HCT116 (cell line): ENCODE measurements at regions not wholly inside any gene's neighbourhood (a gene's known extent, or its start where the extent isn't known, plus 50 kb on each side); places are given as distances from the start of the nearest gene placed in this dataset.

ENCODE experiments used
- ATAC-seq: fragments of 200-7000 bp; cut with Tn5 transposase; 2 replicates; pipeline ENCODE4 v1.9.1; 2020; ENCODE audit warnings: mild to moderate bottlenecking, moderate library complexity
- BruUV-seq: library from RNA; stranded (reverse); fragments of 400-500 nt; replicated peaks from 2 replicates; lab custom pipeline; 2021; lab: Mats Ljungman, UMichigan
- CTCF ChIA-PET: fragments of 300-600 bp; sonication (Branson Sonifier 250); formaldehyde crosslinking; loops from one replicate; lab custom pipeline; 2021; ENCODE audit warnings: antibody characterized with exemption; lab: Charles Lee
- POLR2A ChIA-PET: fragments of 300-600, 350-600 bp; sonication (Branson Sonifier 250); formaldehyde crosslinking; loops from one replicate; lab custom pipeline; 2021; ENCODE audit warnings: antibody characterized with exemption; lab: Charles Lee
- RAD21 ChIA-PET, 2 experiments: fragments of 300-600 bp; sonication (Branson Sonifier 250); formaldehyde crosslinking; loops; one replicate each; lab custom pipeline; 2023; ENCODE audit warnings: low total read pairs in 2 of 2; ENCODE audit not compliant: uncharacterized antibody in 2 of 2, unreplicated experiment in 2 of 2, low non-redundant PET in 1 of 2; lab: Charles Lee
- DNase-seq: peaks from one replicate; pipeline ENCODE4 v3.0.0-alpha.2; 2010; ENCODE audit warnings: low read depth, low spot score
- H2AFZ ChIP-seq: fragments of 200-600 bp; shearing (Covaris generic), sonication (generic); 2 replicates; pipeline ENCODE4 v1.6.1; 2017; ENCODE audit warnings: low read depth, mixed run types, mixed read lengths, antibody characterized with exemption, low read length; ENCODE audit not compliant: poor library complexity, severe bottlenecking
- H3K27ac ChIP-seq: 2 replicates; pipeline ENCODE4 v1.5.1; 2012; ENCODE audit warnings: low read depth, low read length
- H3K27me3 ChIP-seq: fragments of 200-600 bp; sonication (generic); 2 replicates; pipeline ENCODE4 v1.6.1; 2016; ENCODE audit warnings: mixed run types, low read length, mixed read lengths; ENCODE audit not compliant: insufficient read depth
- H3K36me3 ChIP-seq, 2 experiments: fragments of 200-500 bp in 1 of 2; fragments of 200-600 bp in 1 of 2; sonication (Bioruptor generic) in 1 of 2; sonication (generic) in 1 of 2; 2 replicates each; pipeline versions ENCODE4 v1.5.1 to v1.6.1; 2014 to 2016; ENCODE audit warnings: low read length in 2 of 2, inconsistent platforms in 1 of 2, mixed read lengths in 1 of 2, mixed run types in 1 of 2; ENCODE audit not compliant: insufficient read depth in 2 of 2, control insufficient read depth in 1 of 2
- H3K4me1 ChIP-seq, 2 experiments: fragments of 200-600 bp in 1 of 2; sonication (generic) in 1 of 2; 2 replicates each; pipeline versions ENCODE4 v1.5.1 to v1.6.1; 2012 to 2017; ENCODE audit warnings: low read length in 2 of 2, inconsistent platforms in 1 of 2, mild to moderate bottlenecking in 1 of 2, mixed read lengths in 1 of 2, mixed run types in 1 of 2, moderate library complexity in 1 of 2; ENCODE audit not compliant: insufficient read depth in 2 of 2, control insufficient read depth in 1 of 2
- H3K4me2 ChIP-seq: fragments of 200-600 bp; sonication (generic); 2 replicates; pipeline ENCODE4 v1.6.1; 2017; ENCODE audit warnings: mixed run types, low read length, mixed read lengths
- H3K4me3 ChIP-seq, 2 experiments: fragments of 200-600 bp in 1 of 2; sonication (generic) in 1 of 2; replicated peaks in 1 of 2; 2 replicates each; pipeline ENCODE4 v1.5.1; 2011 to 2016; ENCODE audit warnings: low read length in 2 of 2, control low read depth in 1 of 2, low read depth in 1 of 2, mild to moderate bottlenecking in 1 of 2, mixed read lengths in 1 of 2, mixed run types in 1 of 2
- H3K79me2 ChIP-seq: fragments of 200-600 bp; sonication (generic); 2 replicates; pipeline ENCODE4 v1.6.1; 2017; ENCODE audit warnings: mild to moderate bottlenecking, mixed run types, low read length, moderate library complexity, mixed read lengths; ENCODE audit not compliant: insufficient read depth
- H3K9ac ChIP-seq: fragments of 200-600 bp; sonication (generic); 2 replicates; pipeline ENCODE4 v1.6.1; 2016; ENCODE audit warnings: low read length, mixed read lengths
- H3K9me2 ChIP-seq: fragments of 200-600 bp; sonication (generic), shearing (Covaris generic); 2 replicates; pipeline ENCODE4 v1.6.1; 2017; ENCODE audit warnings: mixed run types, mild to moderate bottlenecking, moderate library complexity; ENCODE audit not compliant: insufficient read depth
- H3K9me3 ChIP-seq, 2 experiments: fragments of 200-500 bp in 1 of 2; fragments of 200-600 bp in 1 of 2; sonication (Bioruptor generic) in 1 of 2; sonication (generic) in 1 of 2; 2 replicates each; pipeline ENCODE4 v1.6.1; 2014 to 2017; ENCODE audit warnings: low read length in 2 of 2, mixed read lengths in 2 of 2, inconsistent platforms in 1 of 2, low read depth in 1 of 2, mild to moderate bottlenecking in 1 of 2, mixed run types in 1 of 2, moderate library complexity in 1 of 2; ENCODE audit not compliant: control insufficient read depth in 1 of 2, insufficient read depth in 1 of 2
- H4K20me1 ChIP-seq: fragments of 200-600 bp; sonication (generic), shearing (Covaris generic); 2 replicates; pipeline ENCODE4 v1.6.1; 2017; ENCODE audit warnings: mixed run types, mild to moderate bottlenecking, moderate library complexity; ENCODE audit not compliant: insufficient read depth
- ELF1 ChIP-seq: IDR thresholded peaks from 2 replicates; pipeline ENCODE4 v1.6.1; 2012; ENCODE audit warnings: low read depth, borderline replicate concordance
- JUND ChIP-seq: IDR thresholded peaks from 2 replicates; pipeline ENCODE4 v1.6.1; 2012
- POLR2A ChIP-seq: IDR thresholded peaks from 2 replicates; pipeline ENCODE4 v1.7.0; 2011; ENCODE audit warnings: borderline replicate concordance; ENCODE audit not compliant: insufficient read depth, insufficient read length; ENCODE audit errors: extremely low read depth
- POLR2AphosphoS5 ChIP-seq: IDR thresholded peaks from 2 replicates; pipeline ENCODE4 v1.6.1; 2011; ENCODE audit warnings: mild to moderate bottlenecking, low read depth, low read length, moderate library complexity
- RAD21 ChIP-seq: IDR thresholded peaks from 2 replicates; pipeline ENCODE4 v1.6.1; 2012; ENCODE audit warnings: low read depth, mild to moderate bottlenecking
- SIN3A ChIP-seq: IDR thresholded peaks from 2 replicates; pipeline ENCODE4 v1.6.1; 2012; ENCODE audit warnings: low read depth
- YY1 ChIP-seq: IDR thresholded peaks from 2 replicates; pipeline ENCODE4 v1.6.1; 2011; ENCODE audit warnings: low read length, low read depth, moderate library complexity, mild to moderate bottlenecking; ENCODE audit not compliant: insufficient replicate concordance; ENCODE audit errors: extremely low read depth
- ZNF274 ChIP-seq: fragments of 200-500 bp; sonication (Bioruptor generic); IDR thresholded peaks from 2 replicates; pipeline ENCODE4 v1.6.1; 2014; ENCODE audit warnings: mild to moderate bottlenecking, low read depth, low read length, inconsistent platforms
- intact Hi-C: fragments of 100-400 bp; cut with micrococcal nuclease; formaldehyde crosslinking; loops from 2 replicates; pipeline ENCODE4 v1.10.0; 2022

DNA sequence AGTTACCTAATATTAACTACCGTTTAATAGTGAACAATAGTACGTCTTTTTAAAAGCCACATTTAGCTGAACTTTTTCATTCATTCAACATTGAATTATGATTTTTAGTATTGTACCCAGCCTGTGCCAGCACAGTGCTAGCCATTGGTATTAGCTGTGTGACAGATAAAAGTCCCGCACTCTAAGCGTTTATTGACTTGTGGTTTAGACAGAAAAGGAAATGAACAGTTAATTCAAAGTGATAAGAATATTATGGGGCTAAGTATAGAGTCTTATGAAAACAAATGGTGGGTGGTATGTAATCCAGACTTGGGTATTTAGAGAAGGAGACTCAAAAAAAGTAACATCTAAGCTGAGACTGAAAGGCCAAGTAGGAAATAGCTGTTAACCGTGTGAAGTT is 202.3 kb downstream of the RPS12 start:
- TF ChIP-seq POLR2AphosphoS5 = no peak
- no peak for TF ChIP-seq ZNF274
- no peak for TF ChIP-seq POLR2A
- H3K4me3 ChIP-seq = no peak overlapping the region
- POLR2A ChIA-PET = no interaction called here
- H4K20me1 ChIP-seq = no peaks in the 10 kb centered on the region
- no peak overlapping the region for H3K27ac ChIP-seq
- intact Hi-C loops = no loop called here
- no peak overlapping the region for H3K4me2 ChIP-seq
- BruUV-seq = no TSS peak
- H3K4me1 ChIP-seq = no peaks in the 10 kb centered on the region
- no peak for DNase-seq
- no peak overlapping the region for H2AFZ ChIP-seq
- RAD21 ChIA-PET = no interaction called here
- no peaks in the 10 kb centered on the region for H3K27me3 ChIP-seq
- ATAC-seq = no peak
- no peak overlapping the region for H3K9ac ChIP-seq
- no peaks in the 10 kb centered on the region for H3K9me3 ChIP-seq
- no peaks in the 10 kb centered on the region for H3K79me2 ChIP-seq
- no peaks in the 10 kb centered on the region for H3K9me2 ChIP-seq
- CTCF ChIA-PET = no interaction called here
- no peaks in the 10 kb centered on the region for H3K36me3 ChIP-seq

DNA sequence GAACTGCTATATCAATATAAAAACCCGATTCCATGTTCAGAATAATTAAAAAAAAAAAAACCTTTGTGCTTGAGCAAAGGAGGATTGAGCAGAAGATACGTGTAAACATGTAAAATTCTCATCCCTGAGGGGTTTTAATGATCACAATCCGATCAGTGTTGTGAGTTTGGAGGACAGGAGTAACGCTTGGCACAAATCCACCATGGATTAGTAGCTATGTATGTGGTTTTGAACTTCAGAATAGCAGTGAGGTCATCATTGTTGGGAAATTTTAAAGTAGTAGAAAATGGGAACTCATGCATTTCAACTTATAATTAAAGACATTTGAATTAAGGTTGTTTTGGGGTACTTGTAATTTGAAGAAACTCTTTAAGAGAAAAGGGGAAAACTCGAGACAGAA is 203.2 kb downstream of the RPS12 start:
- intact Hi-C loops = no loop called here
- ChIA-PET CTCF (no interaction called here), POLR2A (no interaction called here), RAD21 (no interaction called here)
- ATAC-seq (no peak), DNase-seq (no peak)
- H3K79me2 ChIP-seq = no peaks in the 10 kb centered on the region
- no peaks in the 10 kb centered on the region for H3K36me3 ChIP-seq
- H2AFZ ChIP-seq = no peak overlapping the region
- no TSS peak for BruUV-seq
- H3K4me1 ChIP-seq = no peaks in the 10 kb centered on the region
- no peaks in the 10 kb centered on the region for H3K9me3 ChIP-seq
- H3K9ac ChIP-seq = no peak overlapping the region
- no peaks in the 10 kb centered on the region for H4K20me1 ChIP-seq
- no peak overlapping the region for H3K27ac ChIP-seq
- H3K9me2 ChIP-seq = no peaks in the 10 kb centered on the region
- H3K4me3 ChIP-seq = no peak overlapping the region
- H3K27me3 ChIP-seq = no peaks in the 10 kb centered on the region
- TF ChIP-seq SIN3A (no peak), RAD21 (no peak), YY1 (no peak), ELF1 (no peak), JUND (no peak)
- no peak overlapping the region for H3K4me2 ChIP-seq
